ENCODE measurements at regions not wholly inside any gene's neighbourhood (a gene's known extent, or its start where the extent isn't known, plus 50 kb on each side); places are given as distances from the start of the nearest gene placed in this dataset.
"Not testable (repeated sequence)": the region's sequence is repeated elsewhere in the genome, so short reads cannot be mapped to it uniquely, and the experiment has no call there.

DNA sequence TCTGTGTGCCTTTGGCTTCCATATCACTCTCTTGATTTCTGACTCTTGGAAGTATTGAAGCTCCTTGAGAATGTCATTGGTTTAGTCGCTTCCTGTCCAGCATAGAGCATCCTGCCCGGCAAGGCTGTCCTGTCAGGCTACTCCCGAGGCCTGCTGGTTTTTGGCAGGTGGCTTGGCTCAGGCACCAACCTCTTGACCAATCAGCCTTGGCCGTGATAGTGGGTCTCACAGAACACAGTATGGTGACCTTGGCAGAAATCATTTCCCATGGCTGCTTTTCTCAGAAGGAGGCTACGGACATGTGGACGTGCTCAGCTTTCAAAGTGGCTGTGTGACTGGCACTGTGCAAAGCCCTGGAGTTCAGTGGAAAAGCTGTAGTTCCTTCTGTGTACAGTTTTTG is 516.9 kb downstream of the REEP3 start:
- DNase-seq, result no peak

DNA sequence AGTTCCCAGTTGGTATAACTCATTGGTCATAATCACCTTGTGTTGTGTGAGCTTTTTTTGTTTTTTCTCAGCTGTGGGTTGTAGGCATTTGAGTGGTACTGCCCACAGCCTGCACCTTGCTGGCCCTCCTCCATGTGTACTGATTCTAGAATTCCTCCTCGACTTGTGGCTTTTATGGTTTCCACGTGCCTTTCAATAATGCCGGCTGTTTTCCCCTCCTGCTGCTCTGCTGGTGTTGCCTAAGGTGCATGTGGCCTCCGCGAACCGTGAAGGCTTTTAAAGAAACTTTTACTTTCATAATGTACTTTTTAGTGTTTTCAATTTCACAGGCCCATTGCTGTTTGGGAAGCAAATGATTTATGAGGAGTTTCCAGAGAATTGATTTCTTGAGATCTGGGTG is 518.0 kb downstream of the REEP3 start:
- DNase-seq, result no peak

DNA sequence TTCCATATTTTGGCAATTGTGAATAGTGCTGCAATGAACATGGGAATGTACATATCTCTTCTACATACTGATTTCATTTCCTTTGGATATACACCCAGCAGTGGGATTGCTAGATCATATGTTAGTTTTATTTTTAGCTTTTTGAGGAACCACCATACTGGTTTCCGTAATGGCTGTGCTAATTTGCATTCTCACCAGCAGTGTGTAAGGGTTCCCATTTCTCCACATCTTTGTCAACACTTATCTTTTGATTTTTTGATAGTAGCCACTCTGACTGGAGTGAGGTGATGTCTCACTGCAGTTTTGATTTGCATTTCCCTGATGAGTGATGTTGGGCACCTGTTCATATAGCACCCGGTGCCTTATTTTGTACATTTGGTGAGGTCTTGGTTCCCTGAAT is 519.6 kb downstream of the REEP3 start:
- DNase-seq, result no peak

DNA sequence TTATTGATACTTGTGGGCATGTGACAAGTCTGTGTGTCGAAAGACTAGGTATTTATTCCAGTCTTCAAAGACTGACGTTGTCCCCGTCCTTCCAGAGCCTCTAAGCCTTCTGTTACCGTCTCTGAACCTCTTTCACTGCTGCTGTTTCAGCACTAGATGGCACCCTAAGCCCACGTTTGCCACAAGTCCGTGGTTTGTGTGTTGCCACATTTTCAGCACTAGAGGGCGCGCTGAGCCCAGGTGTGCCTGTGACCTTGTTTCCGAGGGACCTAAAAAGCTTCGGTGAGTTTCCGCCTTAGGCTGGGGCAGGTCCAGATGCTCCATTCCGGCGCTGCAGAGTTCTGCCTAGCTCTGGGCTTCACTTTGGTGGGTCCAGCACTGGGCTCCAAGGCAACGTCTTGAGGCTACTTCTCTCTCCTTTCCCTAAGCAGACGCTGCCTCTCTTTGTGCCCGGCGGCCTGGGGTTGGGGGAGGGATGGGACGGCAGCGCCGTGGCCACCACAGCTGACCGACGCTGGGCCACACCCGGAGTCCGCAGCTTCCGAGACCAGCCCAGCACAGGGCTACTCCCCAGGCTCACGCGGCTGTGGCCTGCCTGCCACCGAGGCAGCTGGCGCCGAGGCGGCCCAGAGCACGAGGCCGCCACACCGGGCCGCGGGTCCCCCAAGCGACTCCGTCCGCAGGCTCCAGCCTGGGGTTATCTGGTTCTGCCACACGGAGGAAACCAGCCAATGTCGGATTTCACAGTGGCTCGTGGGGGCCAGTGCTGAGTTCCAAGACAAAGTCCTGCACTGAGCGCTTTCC is 520.2 kb downstream of the REEP3 start:
- peak; percentile 80 for DNase-seq

DNA sequence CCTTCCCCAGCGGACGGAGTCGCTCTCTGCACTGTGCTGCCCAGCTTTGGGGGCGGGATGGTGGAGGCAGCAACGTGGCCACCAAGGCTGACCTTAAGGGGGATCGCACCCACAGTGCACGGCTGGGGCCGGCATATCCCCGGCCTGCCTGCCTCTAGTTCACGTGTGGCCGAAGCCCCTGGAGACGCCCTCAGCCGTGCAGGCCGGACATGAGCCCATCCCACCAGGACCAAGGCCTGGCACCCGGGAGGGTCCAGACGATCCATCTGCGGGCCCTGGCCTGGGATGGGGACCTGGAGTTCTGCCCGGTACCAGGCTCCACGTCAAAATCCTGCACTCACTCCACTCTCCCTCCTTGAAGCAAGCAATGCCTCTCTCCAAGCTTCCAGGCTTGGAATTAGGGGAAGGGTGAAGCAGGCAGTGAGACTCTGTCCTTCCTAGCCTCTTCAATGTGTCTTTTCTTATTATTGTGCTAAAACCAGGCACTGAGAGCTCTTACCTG is 520.8 kb downstream of the REEP3 start:
- no peak for DNase-seq

DNA sequence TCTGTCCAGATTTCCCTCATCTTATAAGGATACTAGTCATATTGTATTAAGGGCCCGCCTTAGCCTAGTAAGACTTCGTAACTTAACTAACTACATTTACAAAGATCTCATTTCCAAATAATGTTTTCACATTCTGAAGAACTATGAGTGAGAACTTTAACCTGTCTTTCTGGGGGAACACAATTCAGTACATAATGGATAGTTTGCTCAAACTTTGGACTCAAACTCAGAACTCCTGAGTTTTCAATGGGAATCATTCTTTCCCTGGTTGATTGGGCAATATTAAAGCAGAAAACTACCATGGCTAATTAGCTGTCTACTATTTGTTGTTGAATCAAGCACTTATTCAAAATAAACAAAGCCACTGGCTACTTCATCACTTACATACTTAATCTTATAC is 522.9 kb downstream of the REEP3 start:
- no peak for DNase-seq

DNA sequence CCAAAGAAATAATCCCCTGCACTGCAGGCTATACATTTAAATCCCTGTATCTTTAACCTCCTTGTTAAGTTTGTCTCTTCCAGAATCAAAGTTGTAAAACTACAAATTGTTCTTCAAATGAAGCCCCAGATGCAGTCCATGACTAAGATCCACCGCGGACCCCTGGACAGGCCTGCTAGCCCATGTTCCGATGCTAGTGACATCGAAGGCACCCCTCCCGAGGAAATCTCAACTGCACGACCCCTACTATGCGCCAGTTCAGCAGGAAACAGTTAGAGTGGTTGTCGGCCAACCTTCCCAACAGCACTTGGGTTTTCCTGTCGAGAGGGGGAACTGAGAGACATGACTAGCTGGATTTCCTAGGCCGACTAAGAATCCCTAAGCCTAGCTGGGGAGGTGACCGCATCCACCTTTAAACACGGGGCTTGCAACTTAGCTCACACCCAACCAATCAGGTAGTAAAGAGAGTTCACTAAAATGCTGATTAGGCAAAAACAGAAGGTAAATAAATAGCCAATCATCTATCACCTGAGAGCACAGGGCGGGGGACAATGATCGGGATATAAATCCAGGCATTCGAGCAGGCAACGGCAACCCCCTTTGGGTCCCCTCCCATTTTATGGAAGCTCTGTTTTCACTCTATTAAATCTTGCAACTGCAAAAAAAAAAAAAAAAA is 523.9 kb downstream of the REEP3 start:
- not testable (repeated sequence) for DNase-seq

DNA sequence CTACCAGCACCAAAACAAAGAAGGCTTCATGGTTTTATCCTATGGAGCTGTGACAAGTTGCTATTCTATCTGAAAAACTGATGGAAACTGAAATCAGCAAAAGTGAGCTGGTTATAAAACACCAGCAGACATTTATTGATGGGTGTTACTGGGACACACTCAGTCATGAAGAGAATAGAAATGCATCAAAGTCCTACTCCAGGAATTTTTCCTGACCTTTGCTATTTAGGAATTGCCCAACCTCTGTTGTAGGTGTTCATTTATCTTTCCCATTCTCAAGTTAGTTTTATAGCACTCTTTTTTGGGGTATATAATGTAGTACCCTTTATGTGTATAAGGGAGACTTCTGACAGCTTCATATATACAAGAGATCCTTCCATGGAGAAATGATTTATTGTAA is 533.2 kb downstream of the REEP3 start:
- DNase-seq, result no peak

DNA sequence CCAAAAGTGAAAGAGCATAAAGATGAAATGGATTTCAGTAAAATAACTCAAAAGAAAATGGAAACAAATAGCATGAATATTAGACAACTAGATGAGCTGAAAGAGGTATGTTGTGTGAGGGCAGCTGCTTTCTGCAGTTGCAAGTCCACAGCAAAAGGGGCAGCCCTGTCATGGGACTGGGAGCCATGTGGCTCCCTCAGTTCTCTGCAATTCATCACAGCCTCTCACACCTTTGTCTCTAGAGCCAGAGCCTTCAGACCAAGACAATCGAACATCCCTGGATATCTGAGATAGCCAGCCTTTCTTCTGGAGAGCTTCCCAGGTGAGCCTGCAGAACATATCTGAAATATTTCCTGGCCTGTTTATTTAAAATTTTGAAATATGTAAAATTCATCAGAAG is 538.7 kb downstream of the REEP3 start:
- no peak for DNase-seq

DNA sequence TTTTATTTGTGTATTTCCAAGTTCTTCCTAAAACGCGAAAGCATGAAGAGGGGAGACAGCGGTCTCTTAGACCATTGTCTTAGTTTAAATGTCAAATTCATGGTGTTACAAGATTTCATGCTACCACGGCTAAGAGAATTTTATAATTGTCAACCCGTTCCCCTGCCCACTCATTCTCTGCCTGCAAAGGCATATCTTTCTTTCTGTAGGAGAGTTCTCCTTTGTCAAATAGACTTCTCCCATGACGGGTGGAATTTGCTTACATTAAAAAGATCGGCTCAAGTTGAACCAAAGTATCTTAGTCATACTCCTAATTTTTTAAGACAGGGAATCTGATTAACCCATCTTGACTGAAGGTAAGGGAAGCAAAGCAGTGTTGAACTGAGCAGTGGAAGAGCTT is 539.2 kb downstream of the REEP3 start:
- DNase-seq, result no peak

DNA sequence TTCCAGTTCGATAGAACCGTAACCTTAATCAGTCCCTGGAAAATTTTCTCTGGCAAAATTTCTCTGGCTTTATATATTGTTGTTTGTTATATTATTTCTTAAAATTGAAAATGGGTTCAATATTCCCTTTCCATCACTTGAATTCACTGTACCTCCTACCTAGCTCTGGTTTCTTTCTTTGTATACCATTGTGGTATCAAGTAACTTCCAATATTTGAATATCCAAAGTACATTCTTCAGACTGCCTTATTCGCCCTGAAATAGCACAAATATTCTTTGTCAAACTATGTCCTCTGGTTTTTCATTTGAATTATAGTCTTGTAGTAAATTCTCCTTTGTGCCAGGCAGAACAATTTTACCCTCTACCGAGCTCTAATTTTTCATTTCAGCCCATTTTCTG is 541.6 kb downstream of the REEP3 start:
- DNase-seq, result no peak

DNA sequence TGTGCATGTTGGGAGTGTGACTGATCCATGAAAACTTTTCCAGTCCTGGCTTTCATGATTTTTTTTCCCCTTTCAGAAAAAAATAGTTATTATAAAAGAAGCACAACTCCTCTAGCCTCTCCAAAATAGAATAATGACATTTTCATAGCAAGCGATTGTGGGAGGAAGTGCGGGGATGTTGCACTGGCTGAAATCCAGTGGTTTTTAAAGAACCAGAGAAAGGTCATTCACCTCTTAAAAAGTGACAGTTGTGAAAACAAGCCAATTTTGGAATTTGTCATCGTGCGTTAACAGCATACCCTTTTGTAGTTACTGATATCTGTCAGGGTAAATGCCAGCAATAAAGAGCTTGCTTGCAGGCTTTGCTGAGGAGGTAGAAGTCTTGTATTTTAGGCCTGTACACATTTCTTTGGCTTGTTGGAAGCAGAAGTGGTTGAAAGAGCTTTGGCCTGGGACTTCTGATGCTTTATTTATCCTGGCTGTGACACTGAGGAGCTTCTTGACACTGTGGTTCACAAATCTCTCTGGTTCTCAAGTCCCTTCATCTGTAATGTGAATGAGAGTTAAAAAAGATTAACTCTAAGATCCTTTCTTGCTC is 545.9 kb downstream of the REEP3 start:
- no peak for DNase-seq

DNA sequence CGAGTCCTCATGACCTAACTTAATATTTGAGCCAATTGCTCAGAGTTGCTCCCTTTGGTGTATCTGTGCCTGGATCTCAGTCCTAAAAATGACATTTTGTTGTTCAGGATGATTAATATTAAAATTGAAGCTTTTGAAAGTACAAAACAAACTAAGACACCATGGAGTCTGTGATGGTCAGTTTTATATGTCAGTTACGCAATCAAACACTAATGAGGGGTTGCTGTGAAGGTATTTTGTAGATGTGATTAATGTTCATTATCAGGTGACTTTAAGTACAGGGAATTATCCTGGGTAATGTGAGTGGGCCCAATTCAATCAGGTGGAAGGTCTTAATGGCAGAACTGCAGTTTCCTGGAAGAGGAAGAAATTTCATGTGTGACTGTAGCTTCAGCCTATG is 546.7 kb downstream of the REEP3 start:
- no peak for DNase-seq

DNA sequence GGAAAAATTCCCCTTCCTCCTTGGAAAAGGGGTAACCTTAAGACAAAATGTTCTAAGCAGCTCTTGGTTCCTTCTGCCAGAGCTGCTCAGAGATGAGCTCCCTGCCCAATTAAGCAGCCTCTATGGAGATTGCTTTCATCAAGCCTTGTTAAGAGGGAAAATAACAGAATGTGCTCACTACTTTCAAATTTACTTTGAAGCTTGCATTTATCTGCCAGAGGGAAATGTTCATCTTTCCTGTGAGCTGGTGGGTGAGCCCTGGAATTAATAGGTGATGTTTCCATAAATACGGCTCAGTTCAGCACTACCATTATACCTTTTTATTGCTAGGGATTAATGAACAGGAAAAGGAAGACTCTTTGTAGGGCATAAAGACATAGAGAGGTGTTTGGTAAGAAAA is 549.0 kb downstream of the REEP3 start:
- DNase-seq, result no peak

DNA sequence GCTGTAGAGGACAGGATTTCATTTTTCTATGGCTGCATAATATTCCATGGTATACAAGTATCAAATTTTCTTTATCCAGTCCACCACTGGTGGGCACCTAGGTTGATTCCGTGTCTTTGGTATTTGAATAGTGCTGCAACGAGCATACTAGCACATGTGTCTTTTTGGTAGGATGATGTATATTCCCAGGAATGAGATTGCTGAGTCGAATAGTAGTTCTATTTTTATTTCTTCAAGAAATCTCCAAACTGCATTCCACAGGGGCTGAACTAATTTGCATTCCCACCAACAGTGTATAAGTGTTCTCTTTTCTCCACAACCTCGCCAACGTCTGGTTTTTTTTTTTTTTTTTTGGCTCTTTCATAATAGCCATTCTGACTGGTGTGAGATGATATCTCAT is 550.0 kb downstream of the REEP3 start:
- DNase-seq, result no peak

DNA sequence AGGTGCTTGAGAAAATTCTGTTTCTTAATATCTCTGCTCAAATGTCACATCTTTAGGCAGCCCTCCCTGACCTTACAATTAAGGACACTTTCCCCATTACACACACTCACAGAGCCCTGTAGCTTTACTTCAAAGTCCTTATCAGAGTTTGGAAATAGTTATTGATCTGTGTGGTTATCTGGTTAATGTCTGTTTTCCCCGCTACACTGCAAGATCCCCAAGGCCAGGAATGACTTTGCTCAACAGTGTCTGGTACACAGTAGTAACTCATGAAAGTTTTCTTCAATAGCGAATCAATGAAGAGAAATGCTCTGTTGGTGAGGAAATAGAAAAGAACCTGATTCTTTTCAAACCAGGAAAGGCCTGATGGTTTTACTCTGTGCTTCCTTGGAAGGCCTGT is 554.4 kb downstream of the REEP3 start:
- no peak for DNase-seq

DNA sequence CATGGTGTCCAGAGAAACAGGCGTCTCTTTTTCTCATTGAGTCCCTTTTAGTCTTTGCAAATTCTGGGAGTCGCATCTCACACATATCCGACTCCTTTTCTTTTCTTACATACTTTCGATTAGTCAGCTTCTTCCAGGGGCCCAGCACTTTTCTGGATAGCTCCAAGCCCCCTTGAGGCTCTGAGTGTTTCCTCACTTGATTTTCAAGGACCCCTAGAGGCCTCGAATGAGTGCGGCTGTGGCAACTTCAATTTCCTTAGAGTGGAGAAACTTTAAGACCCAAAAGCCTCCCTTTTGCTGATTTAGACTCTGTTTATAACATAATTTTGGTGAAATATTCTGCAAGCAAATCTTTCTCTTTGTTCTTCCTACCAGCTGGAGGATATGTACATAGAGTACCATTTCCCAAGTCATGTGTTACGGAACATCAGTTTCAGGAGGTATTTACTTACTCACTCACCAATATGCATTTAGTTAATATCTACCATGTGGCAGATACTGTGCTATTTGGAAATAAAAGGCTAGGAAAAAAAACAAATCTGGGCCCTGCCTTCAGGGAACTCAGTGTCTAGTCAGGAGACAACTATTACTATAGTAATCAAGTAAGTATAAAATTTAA is 555.2 kb downstream of the REEP3 start:
- DNase-seq, result no peak

DNA sequence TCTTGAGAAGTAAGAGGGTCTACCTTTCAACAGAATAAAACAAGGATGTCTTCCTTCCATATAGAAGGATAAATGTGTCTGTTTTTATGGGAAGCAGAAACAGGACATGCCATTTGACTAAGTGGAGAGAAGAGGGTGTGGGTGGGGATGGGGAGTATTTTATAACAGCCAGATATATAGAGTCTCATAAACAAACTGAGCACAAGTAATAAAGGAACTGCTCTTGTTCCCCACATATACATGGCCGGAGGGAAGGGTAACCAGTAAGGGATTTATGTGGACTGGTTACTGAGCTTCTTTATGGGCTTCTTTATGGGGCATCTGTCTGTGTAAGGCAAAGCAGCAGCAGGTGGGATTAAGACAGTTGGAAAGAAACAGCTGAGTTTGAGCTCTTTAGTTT is 558.1 kb downstream of the REEP3 start:
- no peak for DNase-seq

DNA sequence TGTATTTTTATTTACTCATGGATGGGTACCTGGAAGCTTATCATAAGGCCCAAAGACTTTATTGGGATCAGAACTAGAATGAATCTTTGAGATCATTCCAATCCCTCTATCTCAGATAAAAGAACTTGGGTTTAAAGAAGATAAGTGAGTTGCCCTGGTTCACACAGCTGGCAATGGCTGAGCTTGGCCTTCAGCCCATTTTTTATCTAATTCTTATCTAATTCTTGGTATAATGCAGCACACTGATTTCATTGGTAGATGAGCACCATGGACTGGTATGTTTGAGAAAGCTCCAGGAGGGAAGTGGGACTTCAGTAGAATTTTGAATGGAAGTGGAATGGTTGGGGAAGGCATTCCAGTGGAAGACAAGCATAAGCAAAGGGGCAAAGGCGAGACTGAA is 558.9 kb downstream of the REEP3 start:
- DNase-seq, result no peak

DNA sequence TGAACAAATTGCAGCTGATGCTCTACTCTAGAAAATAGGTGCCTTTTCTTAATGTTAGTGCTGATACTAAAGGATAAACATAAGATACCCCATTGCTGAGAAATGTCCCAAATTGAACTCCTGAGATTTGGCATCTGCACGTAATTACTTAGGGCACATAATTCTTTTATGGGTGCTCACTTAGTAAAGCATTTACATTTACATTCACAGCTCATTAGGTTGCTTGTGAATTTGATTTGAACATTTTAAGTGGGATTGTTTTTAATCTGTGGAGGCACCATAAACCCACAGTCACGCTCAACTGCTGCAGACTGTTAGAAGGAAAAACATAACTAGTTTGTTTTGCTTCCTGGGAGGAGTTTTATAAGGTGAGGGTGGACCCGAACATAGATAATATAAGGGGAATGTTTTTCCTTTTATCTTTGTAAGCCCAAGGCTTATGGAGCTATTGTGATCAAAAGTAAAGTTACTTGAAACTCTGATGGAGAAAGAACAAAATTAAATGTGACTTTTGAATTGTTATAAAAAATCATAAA is 560.8 kb downstream of the REEP3 start:
- DNase-seq, result no peak

DNA sequence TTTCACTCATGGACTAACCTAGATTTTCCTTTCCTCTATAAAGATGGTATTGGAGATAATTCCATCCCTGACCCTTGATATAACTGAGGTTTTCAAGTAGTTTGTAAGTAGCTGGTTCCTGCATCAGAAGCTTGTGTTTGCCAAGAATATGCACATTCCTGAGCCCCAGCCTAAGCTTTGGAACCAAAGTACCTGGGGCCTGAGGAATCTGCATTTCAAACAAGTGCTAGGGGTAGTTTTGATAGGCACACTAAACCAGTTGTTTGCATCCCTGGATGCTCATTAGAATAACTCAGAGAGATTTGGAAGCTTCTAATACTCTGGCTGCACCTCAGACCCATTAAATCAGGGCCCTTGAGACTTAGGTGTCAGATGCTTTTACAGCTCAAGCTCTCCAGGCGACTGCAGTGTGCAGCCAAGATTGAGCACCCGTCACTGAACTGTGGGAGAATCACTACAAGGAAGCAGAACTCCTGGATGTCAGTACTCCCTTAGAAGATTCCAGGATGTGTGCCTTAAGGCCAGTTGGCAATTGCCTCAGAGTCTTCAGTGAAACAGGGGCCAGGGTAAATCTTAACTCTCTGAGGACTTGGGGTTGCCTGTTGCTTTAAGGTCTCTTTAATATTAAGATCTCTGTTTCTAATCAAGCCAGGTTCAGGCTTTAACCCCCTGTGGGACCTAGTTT is 565.0 kb downstream of the REEP3 start:
- no peak for DNase-seq

DNA sequence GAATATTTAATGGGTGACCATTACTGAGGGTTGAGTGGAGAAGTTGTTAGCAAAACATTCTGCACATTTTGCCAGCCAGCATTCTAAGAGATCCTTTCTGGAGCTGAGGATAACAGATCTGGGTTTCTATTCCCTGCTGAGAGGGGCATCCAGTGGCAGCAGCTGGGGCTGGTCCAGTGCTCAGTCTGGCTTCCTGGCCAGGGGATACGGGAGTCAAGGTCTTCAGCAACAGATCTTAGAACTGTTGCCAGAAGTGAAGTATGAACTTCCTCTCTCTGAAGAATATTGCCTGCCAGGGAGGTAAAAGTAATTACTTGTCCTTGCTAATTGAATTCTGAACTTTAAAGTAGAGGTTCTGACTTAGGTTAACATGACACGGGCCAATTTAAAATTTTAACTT is 568.4 kb downstream of the REEP3 start:
- no peak for DNase-seq

DNA sequence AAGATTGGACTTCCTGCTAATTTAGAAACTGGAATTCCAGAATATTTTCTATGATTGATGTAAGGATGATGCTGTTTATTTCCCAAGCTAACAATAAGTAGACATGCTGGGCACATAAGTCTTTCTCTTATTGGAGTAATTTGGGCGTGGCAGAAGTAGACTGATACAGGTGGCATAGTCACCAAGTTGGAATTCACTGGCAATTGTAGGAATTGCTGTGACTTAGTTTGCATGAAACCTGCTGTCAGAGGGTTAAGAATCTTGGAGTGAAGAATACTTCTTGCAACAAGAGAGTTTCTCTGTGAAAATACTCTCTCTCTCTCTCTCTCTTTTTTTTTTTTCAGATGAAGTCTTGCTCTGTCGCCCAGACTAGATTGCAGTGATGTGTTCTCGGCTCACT is 569.7 kb downstream of the REEP3 start:
- no peak for DNase-seq
